IMR-90 (cell line): ENCODE measurements at regions not wholly inside any gene's neighbourhood (a gene's known extent, or its start where the extent isn't known, plus 50 kb on each side); places are given as distances from the start of the nearest gene placed in this dataset.

Experiments used
- ATAC-seq: fragments of 200-7000 bp; cut with Tn5 transposase; 2 replicates; pipeline ENCODE4 v1.9.1; 2020; ENCODE audit warnings: low read depth, mild to moderate bottlenecking, moderate library complexity
- BruUV-seq: library from RNA; stranded (reverse); fragments of 400-500 nt; replicated peaks from 2 replicates; lab custom pipeline; 2021; lab: Mats Ljungman, UMichigan
- CTCF ChIA-PET: fragments of 300-600 bp; formaldehyde crosslinking; extraction: SDS; loops from one replicate; lab custom pipeline; 2021; ENCODE audit warnings: antibody characterized with exemption; lab: Yijun Ruan, JAX
- POLR2A ChIA-PET: fragments of 300-600 bp; sonication (Branson Sonifier 250); formaldehyde crosslinking; loops from one replicate; lab custom pipeline; 2022; ENCODE audit warnings: antibody characterized with exemption; ENCODE audit not compliant: unreplicated experiment; lab: Charles Lee
- DNase-seq: peaks from one replicate; pipeline ENCODE4 v3.0.0; 2013
- H2AFZ ChIP-seq: replicated peaks from 2 replicates; pipeline ENCODE3; 2013; ENCODE audit warnings: low read length, mild to moderate bottlenecking; ENCODE audit not compliant: poor library complexity
- H2AK5ac ChIP-seq: 2 replicates; pipeline ENCODE4 v1.6.1; 2013; ENCODE audit warnings: low read depth, low read length, inconsistent platforms
- H2AK9ac ChIP-seq: replicated peaks from 2 replicates; pipeline ENCODE3; 2013; ENCODE audit warnings: mild to moderate bottlenecking, low read depth, low read length, moderate library complexity; ENCODE audit not compliant: poor library complexity
- H2BK120ac ChIP-seq: 2 replicates; pipeline ENCODE4 v1.6.1; 2013; ENCODE audit warnings: low read depth, low read length, inconsistent platforms
- H2BK15ac ChIP-seq: 3 replicates; pipeline ENCODE4 v1.6.1; 2013; ENCODE audit warnings: low read depth, low read length, inconsistent platforms
- H2BK20ac ChIP-seq: 2 replicates; pipeline ENCODE4 v1.6.1; 2013; ENCODE audit warnings: low read depth, mild to moderate bottlenecking, inconsistent platforms, low read length, moderate library complexity
- H2BK5ac ChIP-seq: 2 replicates; pipeline ENCODE4 v1.6.1; 2013; ENCODE audit warnings: mild to moderate bottlenecking, low read depth, low read length, inconsistent platforms; ENCODE audit not compliant: poor library complexity, severe bottlenecking
- H3K14ac ChIP-seq: replicated peaks from 2 replicates; pipeline ENCODE4 v1.6.1; 2013; ENCODE audit warnings: low read depth, low read length, inconsistent platforms
- H3K18ac ChIP-seq: 2 replicates; pipeline ENCODE4 v1.6.1; 2013; ENCODE audit warnings: low read depth, low read length, control low read depth
- H3K23ac ChIP-seq: 2 replicates; pipeline ENCODE4 v1.6.1; 2013; ENCODE audit warnings: low read depth, low read length, inconsistent platforms
- H3K27ac ChIP-seq: 2 replicates; pipeline ENCODE4 v1.5.1; 2013; ENCODE audit warnings: mild to moderate bottlenecking, control low read depth, low read length; ENCODE audit not compliant: insufficient read depth
- H3K27me3 ChIP-seq: 2 replicates; pipeline ENCODE4 v1.6.1; 2013; ENCODE audit warnings: low read length; ENCODE audit not compliant: control insufficient read depth, insufficient read depth
- H3K36me3 ChIP-seq: 2 replicates; pipeline ENCODE4 v1.6.1; 2013; ENCODE audit warnings: low read length, mixed read lengths; ENCODE audit not compliant: control insufficient read depth, insufficient read depth
- H3K4ac ChIP-seq: 2 replicates; pipeline ENCODE4 v1.6.1; 2013; ENCODE audit warnings: low read depth, low read length, inconsistent platforms
- H3K4me1 ChIP-seq: 2 replicates; pipeline ENCODE4 v1.6.1; 2013; ENCODE audit warnings: low read length, mixed read lengths; ENCODE audit not compliant: control insufficient read depth, insufficient read depth
- H3K4me2 ChIP-seq: 2 replicates; pipeline ENCODE4 v1.6.1; 2013; ENCODE audit warnings: low read depth, mild to moderate bottlenecking, control low read depth, low read length, moderate library complexity
- H3K4me3 ChIP-seq: 2 replicates; pipeline ENCODE4 v1.5.1; 2013; ENCODE audit warnings: low read depth, mild to moderate bottlenecking, control low read depth, low read length, moderate library complexity; ENCODE audit not compliant: insufficient read depth
- H3K56ac ChIP-seq: 2 replicates; pipeline ENCODE4 v1.6.1; 2013; ENCODE audit warnings: low read length, inconsistent platforms; ENCODE audit not compliant: insufficient read depth; ENCODE audit errors: extremely low read depth
- H3K79me1 ChIP-seq, 2 experiments: 2 replicates each; pipeline ENCODE4 v1.6.1; 2013; ENCODE audit warnings: low read length in 2 of 2, inconsistent platforms in 1 of 2, low read depth in 1 of 2
- H3K9ac ChIP-seq: 2 replicates; pipeline ENCODE4 v1.6.1; 2013; ENCODE audit warnings: low read depth, low read length, control low read depth
- H3K9me1 ChIP-seq: 2 replicates; pipeline ENCODE4 v1.6.1; 2013; ENCODE audit warnings: low read length, inconsistent platforms; ENCODE audit not compliant: insufficient read depth
- H3K9me3 ChIP-seq: 2 replicates; pipeline ENCODE4 v1.6.1; 2013; ENCODE audit warnings: low read length; ENCODE audit not compliant: control insufficient read depth, insufficient read depth
- H4K20me1 ChIP-seq: 2 replicates; pipeline ENCODE4 v1.6.1; 2013; ENCODE audit warnings: low read length, inconsistent platforms; ENCODE audit not compliant: insufficient read depth
- H4K5ac ChIP-seq: 2 replicates; pipeline ENCODE4 v1.6.1; 2013; ENCODE audit warnings: mild to moderate bottlenecking, low read depth, low read length, control low read depth
- H4K8ac ChIP-seq, 2 experiments: 2 replicates each; pipeline ENCODE4 v1.6.1; 2013; ENCODE audit warnings: low read depth in 2 of 2, low read length in 2 of 2, control low read depth in 1 of 2, inconsistent platforms in 1 of 2
- H4K91ac ChIP-seq: 2 replicates; pipeline ENCODE4 v1.6.1; 2013; ENCODE audit warnings: low read depth, low read length, inconsistent platforms; ENCODE audit not compliant: insufficient read depth
- CEBPB ChIP-seq: IDR thresholded peaks from 2 replicates; pipeline ENCODE4 v1.6.1; 2012; ENCODE audit warnings: low read depth, low read length, improper control_type of control experiment
- ELK1 ChIP-seq: fragments of 150-350 bp; IDR thresholded peaks from 2 replicates; pipeline ENCODE4 v1.6.1; 2016; ENCODE audit warnings: low read depth, mild to moderate bottlenecking, low read length, moderate library complexity, borderline replicate concordance
- MAZ ChIP-seq: IDR thresholded peaks from 2 replicates; pipeline ENCODE4 v1.6.1; 2012; ENCODE audit warnings: low read depth, mild to moderate bottlenecking, low read length, improper control_type of control experiment, moderate library complexity, borderline replicate concordance
- NFE2L2 ChIP-seq: fragments of 150-350 bp; IDR thresholded peaks from 2 replicates; pipeline ENCODE4 v1.6.1; 2016; ENCODE audit warnings: low read depth, mild to moderate bottlenecking, low read length
- RFX5 ChIP-seq: IDR thresholded peaks from 2 replicates; pipeline ENCODE4 v1.8.0; 2012; ENCODE audit warnings: low read depth, mild to moderate bottlenecking, low read length, moderate library complexity
- WGBS, 2 experiments: methylation state at CpG; one replicate each; pipeline versions ENCODE4 v1.1.5 to v1.1.7; 2013; ENCODE audit warnings: missing lambda C conversion rate in 2 of 2; ENCODE audit not compliant: insufficient read length in 1 of 2; ENCODE audit errors: extremely low coverage in 2 of 2; 5-methylcytosine and 5-hydroxymethylcytosine counted together
- dilution Hi-C: fragments of 300-500 bp; cut with HindIII; formaldehyde crosslinking; loops from one replicate; pipeline ENCODE4 v1.14.3; 2018; ENCODE audit warnings: low sequenced_read_pairs; ENCODE audit not compliant: unreplicated experiment
- in situ Hi-C: fragments of 300-500 bp; cut with MboI; formaldehyde crosslinking; loops from 3 replicates; pipeline ENCODE4 v1.14.3; 2019; ENCODE audit warnings: low sequenced_read_pairs, inconsistent platforms, mixed read lengths
- intact Hi-C: fragments of 100-400 bp; cut with micrococcal nuclease; formaldehyde crosslinking; loops from 2 replicates; pipeline ENCODE4 v1.10.0; 2022

DNA sequence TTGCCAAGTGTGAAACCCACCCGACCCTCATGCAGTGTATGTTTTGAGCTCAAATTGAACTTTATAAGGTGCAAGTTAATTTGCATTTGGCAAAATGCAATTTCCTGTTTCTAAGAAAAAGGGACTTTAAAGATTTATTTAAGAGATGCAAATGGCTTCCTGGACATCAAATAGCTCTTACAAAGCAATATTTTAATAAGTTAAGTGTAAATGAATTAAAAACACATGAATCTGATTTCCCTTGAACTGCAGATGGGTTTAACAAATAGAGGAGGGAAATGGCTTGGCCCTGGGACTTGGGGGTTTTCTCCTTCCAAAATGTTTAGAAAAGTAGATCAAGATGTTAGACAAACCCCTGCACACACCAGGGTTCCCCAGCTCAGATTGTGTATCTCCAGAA, 116.0 kb downstream of the EN1 start:
- no peak for ATAC-seq
- H3K56ac ChIP-seq = no peak overlapping the region
- H3K36me3 ChIP-seq = no peaks in the 10 kb centered on the region
- no peak overlapping the region for H4K5ac ChIP-seq
- ChIA-PET POLR2A (no interaction called here), CTCF (no interaction called here)
- no peak overlapping the region for H2BK5ac ChIP-seq
- H3K27ac ChIP-seq = no peak overlapping the region
- no TSS peak for BruUV-seq
- dilution Hi-C loops (no loop called here), in situ Hi-C loops (no loop called here), intact Hi-C loops (no loop called here)
- WGBS, 2 experiments = no CpG with 5 or more reads among the region's 1 CpG
- H3K4ac ChIP-seq = no peak overlapping the region
- H3K9me3 ChIP-seq = no peaks in the 10 kb centered on the region
- no peak overlapping the region for H4K91ac ChIP-seq
- H3K23ac ChIP-seq = no peak overlapping the region
- no peaks in the 10 kb centered on the region for H3K79me1 ChIP-seq
- peaks cover 2% of the 10 kb centered on the region; the same call in 1 of the 2 replicates for H3K27me3 ChIP-seq
- no peak overlapping the region for H4K8ac ChIP-seq
- TF ChIP-seq RFX5 (no peak), NFE2L2 (no peak), CEBPB (no peak), MAZ (no peak), ELK1 (no peak)
- no peaks in the 10 kb centered on the region for H4K20me1 ChIP-seq
- no peak overlapping the region for H2AFZ ChIP-seq
- no peak overlapping the region for H3K4me3 ChIP-seq
- no peak overlapping the region for H2BK20ac ChIP-seq
- no peak overlapping the region for H2AK9ac ChIP-seq
- no peak overlapping the region for H3K14ac ChIP-seq
- no peak for DNase-seq
- H3K4me2 ChIP-seq = no peak overlapping the region
- H2AK5ac ChIP-seq = no peak overlapping the region
- H2BK120ac ChIP-seq = no peak overlapping the region
- H3K4me1 ChIP-seq = no peaks in the 10 kb centered on the region
- H3K9me1 ChIP-seq = no peaks in the 10 kb centered on the region
- no peak overlapping the region for H2BK15ac ChIP-seq
- no peak overlapping the region for H3K18ac ChIP-seq
- no peak overlapping the region for H3K9ac ChIP-seq
